ENCODE measurements at regions not wholly inside any gene's neighbourhood (a gene's known extent, or its start where the extent isn't known, plus 50 kb on each side); places are given as distances from the start of the nearest gene placed in this dataset.

GRCh38 chr4:117421706-117422105 is 336.3 kb upstream of the TRAM1L1 start:
- no peaks in the 10 kb centered on the region for H3K4me1 Mint-ChIP-seq
- no peaks in the 10 kb centered on the region for H3K27me3 Mint-ChIP-seq (ENCODE audit: low read depth, poor library complexity)
- H3K9me3 Mint-ChIP-seq = no peaks in the 10 kb centered on the region
- H3K4me3 Mint-ChIP-seq = no peak overlapping the region
- no peak overlapping the region for H3K27ac Mint-ChIP-seq
- no peaks in the 10 kb centered on the region for H3K36me3 Mint-ChIP-seq (ENCODE audit: low read depth)
- no peak for TF ChIP-seq CTCF (IDR thresholded peaks at IDR 0.05)
- DNase-seq = no peak

DNA sequence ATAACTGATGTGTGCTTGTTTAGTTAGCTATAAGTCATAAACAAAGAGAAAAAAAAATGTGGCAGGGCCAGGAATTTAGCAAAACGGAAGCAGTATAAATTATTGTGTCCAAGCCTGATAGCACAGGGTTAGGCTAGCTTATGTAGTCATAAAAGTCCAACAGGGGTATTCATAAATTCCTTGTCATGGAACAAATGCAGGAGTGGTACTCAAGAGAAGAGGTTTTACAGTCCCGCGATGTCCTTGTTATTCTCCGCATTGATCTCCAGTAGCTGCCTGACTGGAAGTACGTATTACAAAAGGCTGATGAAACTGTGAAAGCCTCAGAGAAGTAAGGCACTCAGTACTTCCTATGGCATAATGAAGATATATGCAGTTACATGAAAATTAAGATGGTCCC is 336.9 kb upstream of the TRAM1L1 start:
- no peak for TF ChIP-seq CTCF (IDR thresholded peaks at IDR 0.05)
- Mint-ChIP-seq H3K9me3 (no peaks in the 10 kb centered on the region), H3K27ac (no peak overlapping the region), H3K4me1 (no peaks in the 10 kb centered on the region), H3K27me3 (ENCODE audit: low read depth, poor library complexity) (no peaks in the 10 kb centered on the region), H3K4me3 (no peak overlapping the region), H3K36me3 (ENCODE audit: low read depth) (no peaks in the 10 kb centered on the region)
- DNase-seq = no peak

DNA sequence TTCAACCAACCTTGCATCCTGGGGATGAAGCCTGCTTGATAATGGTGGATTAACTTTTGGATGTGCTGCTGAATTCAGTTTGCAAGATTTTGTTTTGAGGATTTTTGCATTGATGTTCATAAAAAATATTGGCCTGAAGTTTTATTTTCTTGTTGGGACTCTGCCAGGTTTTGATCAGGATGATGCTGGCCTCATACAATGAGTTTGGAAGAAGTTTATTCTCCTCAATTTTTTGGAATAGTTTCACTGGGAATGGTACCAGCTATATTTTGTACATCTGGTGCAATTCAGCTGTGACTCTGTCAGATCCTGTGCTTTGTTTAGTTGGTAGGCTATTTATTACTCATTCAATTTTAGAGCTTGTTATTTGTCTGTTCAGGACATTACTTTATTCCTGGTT is 340.3 kb upstream of the TRAM1L1 start:
- Mint-ChIP-seq H3K9me3 (no peaks in the 10 kb centered on the region), H3K4me1 (no peaks in the 10 kb centered on the region), H3K27ac (no peak overlapping the region), H3K27me3 (ENCODE audit: low read depth, poor library complexity) (no peaks in the 10 kb centered on the region), H3K36me3 (ENCODE audit: low read depth) (no peaks in the 10 kb centered on the region), H3K4me3 (no peak overlapping the region)
- no peak for DNase-seq
- no peak for TF ChIP-seq CTCF (IDR thresholded peaks at IDR 0.05)

DNA sequence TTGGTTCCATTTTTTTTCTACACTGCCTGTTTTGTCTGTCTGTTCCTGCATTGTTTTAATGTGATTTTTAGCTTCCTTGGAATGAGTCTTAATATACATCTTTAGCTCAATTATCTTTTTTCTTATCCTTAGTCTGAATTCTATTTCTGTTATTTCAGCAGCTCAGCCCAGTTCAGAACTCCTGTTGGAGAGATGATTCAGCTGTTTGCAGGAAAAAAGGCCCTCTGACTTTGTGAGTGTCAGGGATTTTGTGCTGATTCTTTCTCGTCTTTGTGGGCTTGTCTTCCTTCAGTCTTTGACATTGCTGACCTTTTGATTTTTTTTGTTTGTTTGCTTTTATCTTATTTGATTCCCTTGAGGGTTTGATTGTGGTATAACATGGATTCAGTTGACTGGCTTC is 343.2 kb upstream of the TRAM1L1 start:
- Mint-ChIP-seq H3K36me3 (ENCODE audit: low read depth) (no peaks in the 10 kb centered on the region), H3K27me3 (ENCODE audit: low read depth, poor library complexity) (no peaks in the 10 kb centered on the region), H3K4me1 (no peaks in the 10 kb centered on the region), H3K4me3 (no peak overlapping the region), H3K27ac (no peak overlapping the region), H3K9me3 (no peaks in the 10 kb centered on the region)
- no peak for TF ChIP-seq CTCF (IDR thresholded peaks at IDR 0.05)
- DNase-seq = no peak

GRCh38 chr4:117429061-117429460 is 343.7 kb upstream of the TRAM1L1 start:
- no peaks in the 10 kb centered on the region for H3K36me3 Mint-ChIP-seq (ENCODE audit: low read depth)
- no peaks in the 10 kb centered on the region for H3K4me1 Mint-ChIP-seq
- no peak for DNase-seq

More at GRCh38 chr4:117429061-117429460, 343.7 kb upstream of the TRAM1L1 start:
- no peaks in the 10 kb centered on the region for H3K27me3 Mint-ChIP-seq (ENCODE audit: low read depth, poor library complexity)
- H3K4me3 Mint-ChIP-seq = no peak overlapping the region
- H3K9me3 Mint-ChIP-seq = no peaks in the 10 kb centered on the region
- H3K27ac Mint-ChIP-seq = no peak overlapping the region
- no peak for TF ChIP-seq CTCF (IDR thresholded peaks at IDR 0.05)
